GM19324 (cell line): ENCODE measurements at regions not wholly inside any gene's neighbourhood (a gene's known extent, or its start where the extent isn't known, plus 50 kb on each side); places are given as distances from the start of the nearest gene placed in this dataset.

Experiments used
- ATAC-seq: cut with Tn5 transposase; IDR thresholded peaks from one replicate; pipeline ENCODE4 v1.9.1; 2021; ENCODE audit warnings: mild to moderate bottlenecking, moderate library complexity; ENCODE audit not compliant: unreplicated experiment, low FRiP score

GRCh38 chr7:41834805-41835694, 132.2 kb upstream of the INHBA start:
- no peak for ATAC-seq

- no peak for ATAC-seq
Measured at GRCh38 chr7:41832941-41833340, 130.1 kb upstream of the INHBA start.

GRCh38 chr7:41830271-41830670, 127.4 kb upstream of the INHBA start:
- no peak for ATAC-seq

- ATAC-seq, result no peak
Measured at GRCh38 chr7:41828911-41829310, 126.0 kb upstream of the INHBA start.

GRCh38 chr7:41826641-41827040, 123.8 kb upstream of the INHBA start:
- ATAC-seq, result no peak

- no peak for ATAC-seq
Measured at GRCh38 chr7:41825927-41826480, 123.1 kb upstream of the INHBA start.

GRCh38 chr7:41824284-41824683, 121.4 kb upstream of the INHBA start:
- no peak for ATAC-seq

- no peak for ATAC-seq
Measured at GRCh38 chr7:41822259-41822817, 119.4 kb upstream of the INHBA start.

GRCh38 chr7:41821521-41822213, 118.8 kb upstream of the INHBA start:
- no peak for ATAC-seq

- no peak for ATAC-seq
Measured at GRCh38 chr7:41820111-41820671, 117.3 kb upstream of the INHBA start.

GRCh38 chr7:41819645-41820044, 116.8 kb upstream of the INHBA start:
- ATAC-seq, result no peak

GRCh38 chr7:41818765-41819398, 116.0 kb upstream of the INHBA start:
- no peak for ATAC-seq

GRCh38 chr7:41817386-41817785, 114.5 kb upstream of the INHBA start:
- ATAC-seq, result no peak

- no peak for ATAC-seq
Measured at GRCh38 chr7:41816111-41816510, 113.2 kb upstream of the INHBA start.

GRCh38 chr7:41814888-41815287, 112.0 kb upstream of the INHBA start:
- no peak for ATAC-seq

GRCh38 chr7:41813286-41813685, 110.4 kb upstream of the INHBA start:
- no peak for ATAC-seq

- ATAC-seq, result no peak
Measured at GRCh38 chr7:41811941-41812340, 109.1 kb upstream of the INHBA start.

GRCh38 chr7:41809940-41810576, 107.2 kb upstream of the INHBA start:
- peak; percentile 80 for ATAC-seq

GRCh38 chr7:41809529-41809939, 106.6 kb upstream of the INHBA start:
- no peak for ATAC-seq

- ATAC-seq, result no peak
Measured at GRCh38 chr7:41809116-41809515, 106.2 kb upstream of the INHBA start.
